LNCaP clone FGC (cell line): ENCODE measurements at regions not wholly inside any gene's neighbourhood (a gene's known extent, or its start where the extent isn't known, plus 50 kb on each side); places are given as distances from the start of the nearest gene placed in this dataset.

Experiments
- DNase-seq: peaks from one replicate; pipeline ENCODE4 v3.0.0-alpha.2; 2011; ENCODE audit warnings: low read depth
- H3K4me3 ChIP-seq: 2 replicates; pipeline ENCODE4 v1.5.1; 2011; ENCODE audit warnings: mild to moderate bottlenecking, low read depth, low read length, control low read depth
- TF ChIP-seq, protein P1 (sequence below): IDR thresholded peaks from 2 replicates; pipeline ENCODE4 v1.5.1; 2012; ENCODE audit warnings: mild to moderate bottlenecking; ENCODE audit not compliant: control insufficient read depth, insufficient read depth; ENCODE audit errors: extremely low read depth

DNA sequence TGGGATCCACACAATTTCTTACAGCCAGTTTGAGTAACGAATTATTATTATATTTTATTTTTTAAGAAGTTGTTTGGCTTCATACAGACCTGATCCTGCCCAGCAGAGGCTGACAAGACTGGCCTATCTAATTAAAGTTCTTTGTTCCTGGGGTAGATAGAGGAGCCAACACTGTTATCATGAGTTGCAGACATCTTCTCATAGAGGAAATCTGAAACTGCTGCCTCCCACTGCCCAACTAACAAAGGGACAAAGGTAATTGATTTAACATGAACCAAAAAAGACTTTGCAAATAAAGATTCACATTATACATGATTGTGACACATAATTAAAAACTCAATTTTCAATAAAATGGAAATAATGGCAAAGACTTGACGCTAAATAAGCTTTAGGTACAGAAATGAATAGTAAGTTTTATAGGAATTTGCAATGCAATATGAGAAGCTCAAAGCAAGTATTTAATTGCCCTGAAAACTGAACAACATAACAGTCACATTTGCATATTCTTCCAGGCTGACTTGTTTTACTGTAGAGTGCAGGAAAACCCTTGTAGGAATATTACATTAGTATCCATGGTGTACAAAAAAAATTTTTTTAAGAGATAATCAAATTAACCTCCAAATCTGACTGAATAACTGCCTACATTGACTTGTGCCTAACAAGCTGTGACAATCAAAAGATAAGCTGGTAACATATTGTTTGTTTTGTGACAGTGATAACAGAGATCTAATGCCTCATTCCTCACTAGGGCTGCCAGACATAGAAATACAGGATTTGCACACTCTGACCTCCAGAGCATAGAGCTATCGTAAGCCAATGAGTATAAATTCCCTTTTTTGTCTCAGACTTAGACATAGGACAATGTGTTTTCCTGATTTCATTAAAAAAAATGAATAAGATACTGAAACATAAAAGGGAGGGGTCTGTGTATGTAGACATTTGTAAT lies 273.2 kb downstream of the MFSD1 start:
- TF ChIP-seq, protein P1, sequence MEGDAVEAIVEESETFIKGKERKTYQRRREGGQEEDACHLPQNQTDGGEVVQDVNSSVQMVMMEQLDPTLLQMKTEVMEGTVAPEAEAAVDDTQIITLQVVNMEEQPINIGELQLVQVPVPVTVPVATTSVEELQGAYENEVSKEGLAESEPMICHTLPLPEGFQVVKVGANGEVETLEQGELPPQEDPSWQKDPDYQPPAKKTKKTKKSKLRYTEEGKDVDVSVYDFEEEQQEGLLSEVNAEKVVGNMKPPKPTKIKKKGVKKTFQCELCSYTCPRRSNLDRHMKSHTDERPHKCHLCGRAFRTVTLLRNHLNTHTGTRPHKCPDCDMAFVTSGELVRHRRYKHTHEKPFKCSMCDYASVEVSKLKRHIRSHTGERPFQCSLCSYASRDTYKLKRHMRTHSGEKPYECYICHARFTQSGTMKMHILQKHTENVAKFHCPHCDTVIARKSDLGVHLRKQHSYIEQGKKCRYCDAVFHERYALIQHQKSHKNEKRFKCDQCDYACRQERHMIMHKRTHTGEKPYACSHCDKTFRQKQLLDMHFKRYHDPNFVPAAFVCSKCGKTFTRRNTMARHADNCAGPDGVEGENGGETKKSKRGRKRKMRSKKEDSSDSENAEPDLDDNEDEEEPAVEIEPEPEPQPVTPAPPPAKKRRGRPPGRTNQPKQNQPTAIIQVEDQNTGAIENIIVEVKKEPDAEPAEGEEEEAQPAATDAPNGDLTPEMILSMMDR, result no peak
- H3K4me3 ChIP-seq, result no peak overlapping the region
- no peak for DNase-seq

- no peak for DNase-seq
- H3K4me3 ChIP-seq, result no peak overlapping the region
- TF ChIP-seq, protein P1, result no peak
These were observed 276.0 kb downstream of the MFSD1 start for GRCh38 chr3:159077860-159078259.

DNA sequence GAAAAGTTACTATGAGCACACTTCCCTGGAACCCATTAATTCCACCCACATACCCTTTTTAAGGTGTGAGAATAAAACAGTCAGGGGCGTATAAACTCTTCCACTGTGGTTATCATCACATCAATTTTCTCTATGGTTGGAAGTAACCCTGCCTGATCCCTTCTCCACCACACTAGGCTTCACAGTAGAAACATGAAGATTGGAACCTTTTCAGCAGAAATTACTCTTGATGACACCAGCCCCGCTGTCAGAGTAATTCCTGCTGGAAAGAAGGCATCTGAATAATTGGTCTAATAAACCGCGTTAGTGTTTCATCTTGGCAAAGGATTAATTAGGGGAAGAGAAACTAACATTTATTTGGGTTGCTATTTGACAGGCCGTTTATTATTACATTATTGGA lies 278.4 kb downstream of the MFSD1 start:
- TF ChIP-seq, protein P1, result no peak
- H3K4me3 ChIP-seq, result no peak overlapping the region
- no peak for DNase-seq

DNA sequence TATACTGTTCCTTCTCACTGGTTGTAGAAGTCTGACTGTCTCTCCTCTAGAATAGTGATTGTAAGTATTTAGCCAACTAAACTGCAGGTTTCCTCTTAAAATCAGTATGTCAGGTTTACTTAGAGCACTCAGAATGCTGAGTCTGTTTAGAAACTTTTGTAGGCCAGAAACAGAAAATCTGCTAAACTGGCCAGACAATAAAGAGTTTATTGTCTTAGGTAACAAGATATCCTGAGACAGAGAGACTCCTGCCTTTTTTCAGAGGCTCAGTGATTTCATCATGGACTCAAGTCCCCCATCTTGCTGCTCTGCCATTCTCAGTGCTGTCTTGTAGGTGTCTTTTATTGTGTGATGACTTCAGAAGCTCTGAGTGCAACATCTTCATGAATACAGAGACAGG lies 279.0 kb downstream of the MFSD1 start:
- TF ChIP-seq, protein P1, result no peak
- no peak for DNase-seq
- no peak overlapping the region for H3K4me3 ChIP-seq

DNA sequence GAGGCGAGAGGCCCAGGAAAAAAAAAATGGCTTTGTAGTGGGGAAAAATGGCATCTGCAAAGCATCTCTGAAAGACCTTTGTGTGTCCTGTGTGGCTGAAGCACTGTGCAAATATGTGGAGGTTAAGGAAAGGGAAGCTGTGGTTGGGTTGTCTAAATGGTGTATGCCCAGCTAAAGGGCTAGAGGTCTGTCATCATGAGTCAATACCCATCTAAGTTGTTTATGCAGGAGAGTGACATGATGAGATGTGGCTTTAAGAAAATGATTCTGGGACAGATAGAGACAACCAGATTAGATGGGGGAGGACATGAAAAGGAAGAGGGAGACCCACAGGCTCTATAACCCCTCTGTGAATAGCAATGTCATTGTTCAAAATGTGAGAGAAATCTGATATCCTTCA lies 280.7 kb downstream of the MFSD1 start:
- H3K4me3 ChIP-seq, result no peak overlapping the region
- TF ChIP-seq, protein P1, result no peak
- DNase-seq, result no peak

- TF ChIP-seq, protein P1, result no peak
- no peak for DNase-seq
- no peak overlapping the region for H3K4me3 ChIP-seq
These were observed 290.1 kb downstream of the MFSD1 start for GRCh38 chr3:159091936-159092335.
